ENCODE measurements at regions not wholly inside any gene's neighbourhood (a gene's known extent, or its start where the extent isn't known, plus 50 kb on each side); places are given as distances from the start of the nearest gene placed in this dataset.
A peak's percentile ranks its signal among the peaks of the same experiment; 100 is the strongest.

GRCh38 chr7:127512663-127513062 lies 72.7 kb downstream of the GCC1 start:
- peaks cover 36% of the 10 kb centered on the region for H3K27me3 ChIP-seq (ENCODE audit: control insufficient read depth, insufficient read depth, low read length, poor library complexity, severe bottlenecking)
- Mint-ChIP-seq H3K27ac (no peak overlapping the region), H3K4me3 (no peak overlapping the region), H3K36me3 (ENCODE audit: low read depth) (no peaks in the 10 kb centered on the region), H3K9me3 (no peaks in the 10 kb centered on the region), H3K4me1 (no peaks in the 10 kb centered on the region), H3K27me3 (ENCODE audit: insufficient read depth) (peaks cover 51% of the 10 kb centered on the region)
- no peak overlapping the region for H3K9ac ChIP-seq (ENCODE audit: extremely low read depth, low read length, poor library complexity, severe bottlenecking)
- H3K27ac ChIP-seq (ENCODE audit: low read depth, low read length): no peak overlapping the region
- DNase-seq: peak; percentile 53
- H3K4me3 ChIP-seq (ENCODE audit: low read length): no peak overlapping the region
- H3K4me1 ChIP-seq (ENCODE audit: control insufficient read depth, insufficient read depth, low read length): no peaks in the 10 kb centered on the region
- no peaks in the 10 kb centered on the region for H3K9me3 ChIP-seq (ENCODE audit: control insufficient read depth, low read length)
- WGBS, 2 experiments (ENCODE audit: insufficient coverage in 1 of 2, insufficient read length in 1 of 2): 79 to 100% methylated on average over 1 to 6 of the region's 6 CpGs
- TF ChIP-seq, protein P1, sequence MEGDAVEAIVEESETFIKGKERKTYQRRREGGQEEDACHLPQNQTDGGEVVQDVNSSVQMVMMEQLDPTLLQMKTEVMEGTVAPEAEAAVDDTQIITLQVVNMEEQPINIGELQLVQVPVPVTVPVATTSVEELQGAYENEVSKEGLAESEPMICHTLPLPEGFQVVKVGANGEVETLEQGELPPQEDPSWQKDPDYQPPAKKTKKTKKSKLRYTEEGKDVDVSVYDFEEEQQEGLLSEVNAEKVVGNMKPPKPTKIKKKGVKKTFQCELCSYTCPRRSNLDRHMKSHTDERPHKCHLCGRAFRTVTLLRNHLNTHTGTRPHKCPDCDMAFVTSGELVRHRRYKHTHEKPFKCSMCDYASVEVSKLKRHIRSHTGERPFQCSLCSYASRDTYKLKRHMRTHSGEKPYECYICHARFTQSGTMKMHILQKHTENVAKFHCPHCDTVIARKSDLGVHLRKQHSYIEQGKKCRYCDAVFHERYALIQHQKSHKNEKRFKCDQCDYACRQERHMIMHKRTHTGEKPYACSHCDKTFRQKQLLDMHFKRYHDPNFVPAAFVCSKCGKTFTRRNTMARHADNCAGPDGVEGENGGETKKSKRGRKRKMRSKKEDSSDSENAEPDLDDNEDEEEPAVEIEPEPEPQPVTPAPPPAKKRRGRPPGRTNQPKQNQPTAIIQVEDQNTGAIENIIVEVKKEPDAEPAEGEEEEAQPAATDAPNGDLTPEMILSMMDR (conservative IDR thresholded peaks at IDR 0.05): no peak
- no peaks in the 10 kb centered on the region for H3K36me3 ChIP-seq (ENCODE audit: control insufficient read depth, insufficient read depth, low read length)

GRCh38 chr7:127504715-127505114 lies 80.7 kb downstream of the GCC1 start:
- no peaks in the 10 kb centered on the region for H3K9me3 Mint-ChIP-seq
- Histone ChIP-seq H3K9ac (ENCODE audit: extremely low read depth, low read length, poor library complexity, severe bottlenecking) (no peak overlapping the region), H3K9me3 (ENCODE audit: control insufficient read depth, low read length) (no peaks in the 10 kb centered on the region), H3K4me1 (ENCODE audit: control insufficient read depth, insufficient read depth, low read length) (no peaks in the 10 kb centered on the region), H3K27me3 (ENCODE audit: control insufficient read depth, insufficient read depth, low read length, poor library complexity, severe bottlenecking) (peaks cover 25% of the 10 kb centered on the region), H3K36me3 (ENCODE audit: control insufficient read depth, insufficient read depth, low read length) (no peaks in the 10 kb centered on the region), H3K4me3 (ENCODE audit: low read length) (no peak overlapping the region), H3K27ac (ENCODE audit: low read depth, low read length) (no peak overlapping the region)
- H3K27ac Mint-ChIP-seq: no peak overlapping the region
- peaks cover 24% of the 10 kb centered on the region for H3K27me3 Mint-ChIP-seq (ENCODE audit: insufficient read depth)
- H3K4me1 Mint-ChIP-seq: no peaks in the 10 kb centered on the region
- H3K36me3 Mint-ChIP-seq (ENCODE audit: low read depth): no peaks in the 10 kb centered on the region
- 31 to 33% methylated on average over 2 to 4 of the region's 4 CpGs for WGBS, 2 experiments (ENCODE audit: insufficient coverage in 1 of 2, insufficient read length in 1 of 2)
- peak; percentile 88 for DNase-seq
- H3K4me3 Mint-ChIP-seq: no peak overlapping the region
- TF ChIP-seq, protein P1 (conservative IDR thresholded peaks at IDR 0.05): peak; percentile 90

GRCh38 chr7:127501817-127502216 lies 83.6 kb downstream of the GCC1 start:
- no peaks in the 10 kb centered on the region for H3K36me3 Mint-ChIP-seq (ENCODE audit: low read depth)
- H3K4me1 Mint-ChIP-seq: no peaks in the 10 kb centered on the region
- Histone ChIP-seq H3K9ac (ENCODE audit: extremely low read depth, low read length, poor library complexity, severe bottlenecking) (no peak overlapping the region), H3K4me3 (ENCODE audit: low read length) (no peak overlapping the region), H3K27me3 (ENCODE audit: control insufficient read depth, insufficient read depth, low read length, poor library complexity, severe bottlenecking) (peaks cover 30% of the 10 kb centered on the region), H3K9me3 (ENCODE audit: control insufficient read depth, low read length) (no peaks in the 10 kb centered on the region), H3K36me3 (ENCODE audit: control insufficient read depth, insufficient read depth, low read length) (no peaks in the 10 kb centered on the region), H3K4me1 (ENCODE audit: control insufficient read depth, insufficient read depth, low read length) (no peaks in the 10 kb centered on the region), H3K27ac (ENCODE audit: low read depth, low read length) (no peak overlapping the region)
- peaks cover 41% of the 10 kb centered on the region for H3K27me3 Mint-ChIP-seq (ENCODE audit: insufficient read depth)
- DNase-seq: no peak
- 80 to 94% methylated on average over 4 of the region's 4 CpGs for WGBS, 2 experiments (ENCODE audit: insufficient coverage in 1 of 2, insufficient read length in 1 of 2)
- H3K9me3 Mint-ChIP-seq: no peaks in the 10 kb centered on the region
- TF ChIP-seq, protein P1 (conservative IDR thresholded peaks at IDR 0.05): no peak
- no peak overlapping the region for H3K27ac Mint-ChIP-seq
- no peak overlapping the region for H3K4me3 Mint-ChIP-seq
